Activated CD4-positive, alpha-beta memory T cell treated with anti-CD3 and anti-CD28 coated beads, Interleukin-2, amount 10 ng/mL, durations not matched to agents 7 days and 5 days (primary cell): ENCODE measurements at regions not wholly inside any gene's neighbourhood (a gene's known extent, or its start where the extent isn't known, plus 50 kb on each side); places are given as distances from the start of the nearest gene placed in this dataset.

Source experiments
- CTCF ChIA-PET: fragments of 350-600 bp; sonication (Branson Sonifier 250); formaldehyde crosslinking; loops from one replicate; lab custom pipeline; 2021; ENCODE audit warnings: antibody characterized with exemption, inconsistent platforms; lab: Charles Lee
- POLR2A ChIA-PET: fragments of 350-600 bp; sonication (Branson Sonifier 250); formaldehyde crosslinking; loops from one replicate; lab custom pipeline; 2021; ENCODE audit warnings: antibody characterized with exemption; lab: Charles Lee
- DNase-seq: peaks from one replicate; pipeline ENCODE4 v3.0.0-alpha.2; 2020
- H3K27ac Mint-ChIP-seq: one replicate; pipeline ENCODE4 v1.8.0; 2021; ENCODE audit warnings: mild to moderate bottlenecking, mixed read lengths
- H3K27me3 Mint-ChIP-seq: one replicate; pipeline ENCODE4 v1.8.0; 2021; ENCODE audit warnings: mixed read lengths
- H3K36me3 Mint-ChIP-seq: one replicate; pipeline ENCODE4 v1.8.0; 2021; ENCODE audit warnings: low read depth, mixed read lengths
- H3K4me1 Mint-ChIP-seq: one replicate; pipeline ENCODE4 v1.8.0; 2021; ENCODE audit warnings: mixed read lengths
- H3K4me3 Mint-ChIP-seq: one replicate; pipeline ENCODE4 v1.8.0; 2021; ENCODE audit warnings: mild to moderate bottlenecking, mixed read lengths
- H3K9me3 Mint-ChIP-seq: one replicate; pipeline ENCODE4 v1.8.0; 2021; ENCODE audit warnings: mixed read lengths

DNA sequence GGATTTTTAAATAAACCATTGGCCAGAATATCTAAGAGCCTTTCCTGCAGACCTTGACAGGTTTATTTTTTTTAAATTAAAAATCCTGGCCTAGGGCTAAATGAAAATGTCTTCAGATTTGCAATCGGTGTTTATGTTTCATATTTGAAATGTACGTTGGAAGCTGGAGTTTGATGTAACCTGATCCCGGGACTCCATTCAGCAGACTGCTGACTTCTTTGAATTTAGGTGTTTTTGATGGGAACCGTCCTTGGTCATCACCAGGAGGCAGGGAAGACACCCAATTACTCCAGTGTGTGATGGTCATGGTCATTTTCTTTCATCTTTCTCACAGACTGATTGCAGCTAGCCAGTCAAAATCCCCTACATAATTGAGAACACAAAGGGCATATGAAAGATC is 60.1 kb upstream of the BRINP1 start:
- H3K36me3 Mint-ChIP-seq: no peaks in the 10 kb centered on the region
- peaks cover 2% of the 10 kb centered on the region for H3K9me3 Mint-ChIP-seq
- ChIA-PET CTCF (no interaction called here), POLR2A (no interaction called here)
- no peak for DNase-seq
- H3K27ac Mint-ChIP-seq: no peak overlapping the region
- no peaks in the 10 kb centered on the region for H3K27me3 Mint-ChIP-seq
- H3K4me3 Mint-ChIP-seq: no peak overlapping the region
- no peaks in the 10 kb centered on the region for H3K4me1 Mint-ChIP-seq

- H3K27me3 Mint-ChIP-seq: no peaks in the 10 kb centered on the region
- H3K9me3 Mint-ChIP-seq: peaks cover 4% of the 10 kb centered on the region
- ChIA-PET POLR2A (no interaction called here), CTCF (no interaction called here)
- no peak for DNase-seq
- H3K36me3 Mint-ChIP-seq: no peaks in the 10 kb centered on the region
- H3K27ac Mint-ChIP-seq: no peak overlapping the region
- no peaks in the 10 kb centered on the region for H3K4me1 Mint-ChIP-seq
- H3K4me3 Mint-ChIP-seq: no peak overlapping the region
Measured at GRCh38 chr9:119420231-119420630, 51.0 kb upstream of the BRINP1 start.
